IMR-90 (cell line): ENCODE measurements at regions not wholly inside any gene's neighbourhood (a gene's known extent, or its start where the extent isn't known, plus 50 kb on each side); places are given as distances from the start of the nearest gene placed in this dataset.

Experiments used
- ATAC-seq: fragments of 200-7000 bp; cut with Tn5 transposase; 2 replicates; pipeline ENCODE4 v1.9.1; 2020; ENCODE audit warnings: low read depth, mild to moderate bottlenecking, moderate library complexity
- BruUV-seq: library from RNA; stranded (reverse); fragments of 400-500 nt; replicated peaks from 2 replicates; lab custom pipeline; 2021; lab: Mats Ljungman, UMichigan
- CTCF ChIA-PET: fragments of 300-600 bp; formaldehyde crosslinking; extraction: SDS; loops from one replicate; lab custom pipeline; 2021; ENCODE audit warnings: antibody characterized with exemption; lab: Yijun Ruan, JAX
- POLR2A ChIA-PET: fragments of 300-600 bp; sonication (Branson Sonifier 250); formaldehyde crosslinking; loops from one replicate; lab custom pipeline; 2022; ENCODE audit warnings: antibody characterized with exemption; ENCODE audit not compliant: unreplicated experiment; lab: Charles Lee
- DNase-seq: peaks from one replicate; pipeline ENCODE4 v3.0.0; 2013
- H2AFZ ChIP-seq: replicated peaks from 2 replicates; pipeline ENCODE3; 2013; ENCODE audit warnings: low read length, mild to moderate bottlenecking; ENCODE audit not compliant: poor library complexity
- H2AK5ac ChIP-seq: 2 replicates; pipeline ENCODE4 v1.6.1; 2013; ENCODE audit warnings: low read depth, low read length, inconsistent platforms
- H2AK9ac ChIP-seq: replicated peaks from 2 replicates; pipeline ENCODE3; 2013; ENCODE audit warnings: mild to moderate bottlenecking, low read depth, low read length, moderate library complexity; ENCODE audit not compliant: poor library complexity
- H2BK120ac ChIP-seq: 2 replicates; pipeline ENCODE4 v1.6.1; 2013; ENCODE audit warnings: low read depth, low read length, inconsistent platforms
- H2BK15ac ChIP-seq: 3 replicates; pipeline ENCODE4 v1.6.1; 2013; ENCODE audit warnings: low read depth, low read length, inconsistent platforms
- H2BK20ac ChIP-seq: 2 replicates; pipeline ENCODE4 v1.6.1; 2013; ENCODE audit warnings: low read depth, mild to moderate bottlenecking, inconsistent platforms, low read length, moderate library complexity
- H2BK5ac ChIP-seq: 2 replicates; pipeline ENCODE4 v1.6.1; 2013; ENCODE audit warnings: mild to moderate bottlenecking, low read depth, low read length, inconsistent platforms; ENCODE audit not compliant: poor library complexity, severe bottlenecking
- H3K14ac ChIP-seq: replicated peaks from 2 replicates; pipeline ENCODE4 v1.6.1; 2013; ENCODE audit warnings: low read depth, low read length, inconsistent platforms
- H3K18ac ChIP-seq: 2 replicates; pipeline ENCODE4 v1.6.1; 2013; ENCODE audit warnings: low read depth, low read length, control low read depth
- H3K23ac ChIP-seq: 2 replicates; pipeline ENCODE4 v1.6.1; 2013; ENCODE audit warnings: low read depth, low read length, inconsistent platforms
- H3K27ac ChIP-seq: 2 replicates; pipeline ENCODE4 v1.5.1; 2013; ENCODE audit warnings: mild to moderate bottlenecking, control low read depth, low read length; ENCODE audit not compliant: insufficient read depth
- H3K27me3 ChIP-seq: 2 replicates; pipeline ENCODE4 v1.6.1; 2013; ENCODE audit warnings: low read length; ENCODE audit not compliant: control insufficient read depth, insufficient read depth
- H3K36me3 ChIP-seq: 2 replicates; pipeline ENCODE4 v1.6.1; 2013; ENCODE audit warnings: low read length, mixed read lengths; ENCODE audit not compliant: control insufficient read depth, insufficient read depth
- H3K4ac ChIP-seq: 2 replicates; pipeline ENCODE4 v1.6.1; 2013; ENCODE audit warnings: low read depth, low read length, inconsistent platforms
- H3K4me1 ChIP-seq: 2 replicates; pipeline ENCODE4 v1.6.1; 2013; ENCODE audit warnings: low read length, mixed read lengths; ENCODE audit not compliant: control insufficient read depth, insufficient read depth
- H3K4me2 ChIP-seq: 2 replicates; pipeline ENCODE4 v1.6.1; 2013; ENCODE audit warnings: low read depth, mild to moderate bottlenecking, control low read depth, low read length, moderate library complexity
- H3K4me3 ChIP-seq: 2 replicates; pipeline ENCODE4 v1.5.1; 2013; ENCODE audit warnings: low read depth, mild to moderate bottlenecking, control low read depth, low read length, moderate library complexity; ENCODE audit not compliant: insufficient read depth
- H3K56ac ChIP-seq: 2 replicates; pipeline ENCODE4 v1.6.1; 2013; ENCODE audit warnings: low read length, inconsistent platforms; ENCODE audit not compliant: insufficient read depth; ENCODE audit errors: extremely low read depth
- H3K79me1 ChIP-seq, 2 experiments: 2 replicates each; pipeline ENCODE4 v1.6.1; 2013; ENCODE audit warnings: low read length in 2 of 2, inconsistent platforms in 1 of 2, low read depth in 1 of 2
- H3K9ac ChIP-seq: 2 replicates; pipeline ENCODE4 v1.6.1; 2013; ENCODE audit warnings: low read depth, low read length, control low read depth
- H3K9me1 ChIP-seq: 2 replicates; pipeline ENCODE4 v1.6.1; 2013; ENCODE audit warnings: low read length, inconsistent platforms; ENCODE audit not compliant: insufficient read depth
- H3K9me3 ChIP-seq: 2 replicates; pipeline ENCODE4 v1.6.1; 2013; ENCODE audit warnings: low read length; ENCODE audit not compliant: control insufficient read depth, insufficient read depth
- H4K20me1 ChIP-seq: 2 replicates; pipeline ENCODE4 v1.6.1; 2013; ENCODE audit warnings: low read length, inconsistent platforms; ENCODE audit not compliant: insufficient read depth
- H4K5ac ChIP-seq: 2 replicates; pipeline ENCODE4 v1.6.1; 2013; ENCODE audit warnings: mild to moderate bottlenecking, low read depth, low read length, control low read depth
- H4K8ac ChIP-seq, 2 experiments: 2 replicates each; pipeline ENCODE4 v1.6.1; 2013; ENCODE audit warnings: low read depth in 2 of 2, low read length in 2 of 2, control low read depth in 1 of 2, inconsistent platforms in 1 of 2
- H4K91ac ChIP-seq: 2 replicates; pipeline ENCODE4 v1.6.1; 2013; ENCODE audit warnings: low read depth, low read length, inconsistent platforms; ENCODE audit not compliant: insufficient read depth
- BHLHE40 ChIP-seq: fragments of 150-350 bp; IDR thresholded peaks from 2 replicates; pipeline ENCODE4 v1.6.1; 2016; ENCODE audit warnings: mild to moderate bottlenecking, low read depth, low read length
- MAZ ChIP-seq: IDR thresholded peaks from 2 replicates; pipeline ENCODE4 v1.6.1; 2012; ENCODE audit warnings: low read depth, mild to moderate bottlenecking, low read length, improper control_type of control experiment, moderate library complexity, borderline replicate concordance
- MXI1 ChIP-seq: IDR thresholded peaks from 2 replicates; pipeline ENCODE4 v1.6.1; 2012; ENCODE audit warnings: low read depth, mild to moderate bottlenecking, low read length, moderate library complexity, borderline replicate concordance
- POLR2A ChIP-seq: IDR thresholded peaks from 2 replicates; pipeline ENCODE4 v1.6.1; 2012; ENCODE audit warnings: mild to moderate bottlenecking, low read depth, low read length
- WGBS, 2 experiments: methylation state at CpG; one replicate each; pipeline versions ENCODE4 v1.1.5 to v1.1.7; 2013; ENCODE audit warnings: missing lambda C conversion rate in 2 of 2; ENCODE audit not compliant: insufficient read length in 1 of 2; ENCODE audit errors: extremely low coverage in 2 of 2; 5-methylcytosine and 5-hydroxymethylcytosine counted together
- dilution Hi-C: fragments of 300-500 bp; cut with HindIII; formaldehyde crosslinking; loops from one replicate; pipeline ENCODE4 v1.14.3; 2018; ENCODE audit warnings: low sequenced_read_pairs; ENCODE audit not compliant: unreplicated experiment
- in situ Hi-C: fragments of 300-500 bp; cut with MboI; formaldehyde crosslinking; loops from 3 replicates; pipeline ENCODE4 v1.14.3; 2019; ENCODE audit warnings: low sequenced_read_pairs, inconsistent platforms, mixed read lengths
- intact Hi-C: fragments of 100-400 bp; cut with micrococcal nuclease; formaldehyde crosslinking; loops from 2 replicates; pipeline ENCODE4 v1.10.0; 2022
- TF ChIP-seq, protein P1 (sequence below): fragments of 150-350 bp; IDR thresholded peaks from 2 replicates; pipeline ENCODE4 v1.6.1; 2016; ENCODE audit warnings: low read depth, mild to moderate bottlenecking, low read length, moderate library complexity, borderline replicate concordance
- TF ChIP-seq, protein P2 (sequence below): fragments of 150-350 bp; IDR thresholded peaks from 2 replicates; pipeline ENCODE4 v1.6.1; 2017; ENCODE audit warnings: mild to moderate bottlenecking, antibody characterized with exemption, low read length, low read depth

DNA sequence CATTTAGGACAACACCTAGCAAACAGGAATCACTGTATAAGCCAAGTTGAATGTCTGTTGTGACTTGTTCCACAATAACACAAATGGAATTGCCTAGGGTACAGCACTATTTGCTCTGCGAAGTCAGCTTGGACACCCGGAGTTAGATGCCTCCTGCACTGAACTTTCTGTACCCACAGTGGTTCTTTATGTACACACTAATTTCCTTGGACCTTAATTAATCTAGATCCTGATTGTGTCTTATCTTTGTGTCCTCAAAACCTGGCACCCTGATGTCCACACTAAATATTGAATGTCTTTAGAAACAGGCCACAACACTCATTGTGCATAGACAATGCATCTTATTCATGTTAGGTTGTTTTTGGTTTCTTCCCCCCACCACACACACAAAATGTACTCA is 278.9 kb upstream of the NR2F2 start:
- 75% methylated on average over 2 of the region's 2 CpGs; no CpG with 5 or more reads in 1 of the 2 experiments for WGBS, 2 experiments

More for the DNA sequence above, 278.9 kb upstream of the NR2F2 start:
- H2AK5ac ChIP-seq: no peak overlapping the region
- no peak overlapping the region for H4K8ac ChIP-seq
- no peak overlapping the region for H2AK9ac ChIP-seq
- no peak overlapping the region for H3K9ac ChIP-seq
- DNase-seq (no peak), ATAC-seq (no peak)
- no peak overlapping the region for H2BK15ac ChIP-seq
- POLR2A ChIA-PET: no interaction called here
- dilution Hi-C loops: no loop called here
- CTCF ChIA-PET: interaction anchor here (0.9 kb wide), 1 partner anchor 61 kb away, joined by 3 read pairs; no protein-coding TSS in a partner anchor
- H3K4ac ChIP-seq: no peak overlapping the region
- no peak overlapping the region for H3K14ac ChIP-seq
- TF ChIP-seq MAZ (no peak), BHLHE40 (no peak), MXI1 (no peak), POLR2A (no peak)
- TF ChIP-seq, protein P1, sequence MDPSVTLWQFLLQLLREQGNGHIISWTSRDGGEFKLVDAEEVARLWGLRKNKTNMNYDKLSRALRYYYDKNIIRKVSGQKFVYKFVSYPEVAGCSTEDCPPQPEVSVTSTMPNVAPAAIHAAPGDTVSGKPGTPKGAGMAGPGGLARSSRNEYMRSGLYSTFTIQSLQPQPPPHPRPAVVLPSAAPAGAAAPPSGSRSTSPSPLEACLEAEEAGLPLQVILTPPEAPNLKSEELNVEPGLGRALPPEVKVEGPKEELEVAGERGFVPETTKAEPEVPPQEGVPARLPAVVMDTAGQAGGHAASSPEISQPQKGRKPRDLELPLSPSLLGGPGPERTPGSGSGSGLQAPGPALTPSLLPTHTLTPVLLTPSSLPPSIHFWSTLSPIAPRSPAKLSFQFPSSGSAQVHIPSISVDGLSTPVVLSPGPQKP: no peak
- TF ChIP-seq, protein P2, sequence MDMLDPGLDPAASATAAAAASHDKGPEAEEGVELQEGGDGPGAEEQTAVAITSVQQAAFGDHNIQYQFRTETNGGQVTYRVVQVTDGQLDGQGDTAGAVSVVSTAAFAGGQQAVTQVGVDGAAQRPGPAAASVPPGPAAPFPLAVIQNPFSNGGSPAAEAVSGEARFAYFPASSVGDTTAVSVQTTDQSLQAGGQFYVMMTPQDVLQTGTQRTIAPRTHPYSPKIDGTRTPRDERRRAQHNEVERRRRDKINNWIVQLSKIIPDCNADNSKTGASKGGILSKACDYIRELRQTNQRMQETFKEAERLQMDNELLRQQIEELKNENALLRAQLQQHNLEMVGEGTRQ: no peak
- H2BK120ac ChIP-seq: no peak overlapping the region
- no peak overlapping the region for H4K91ac ChIP-seq
- H2AFZ ChIP-seq: no peak overlapping the region
- H3K4me3 ChIP-seq: no peak overlapping the region
- no TSS peak for BruUV-seq
- H3K79me1 ChIP-seq: no peaks in the 10 kb centered on the region
- no peaks in the 10 kb centered on the region for H3K36me3 ChIP-seq
- no peaks in the 10 kb centered on the region for H3K9me3 ChIP-seq
- peaks cover 3% of the 10 kb centered on the region for H3K4me1 ChIP-seq
- no peak overlapping the region for H2BK20ac ChIP-seq
- H3K18ac ChIP-seq: no peak overlapping the region
- no peak overlapping the region for H3K56ac ChIP-seq
- in situ Hi-C loops: no loop called here
- no peak overlapping the region for H3K23ac ChIP-seq
- H3K27me3 ChIP-seq: no peaks in the 10 kb centered on the region
- intact Hi-C loops: no loop called here
- no peaks in the 10 kb centered on the region for H4K20me1 ChIP-seq
- H3K9me1 ChIP-seq: no peaks in the 10 kb centered on the region
- H3K4me2 ChIP-seq: no peak overlapping the region
- H2BK5ac ChIP-seq: no peak overlapping the region
- H3K27ac ChIP-seq: no peak overlapping the region
- no peak overlapping the region for H4K5ac ChIP-seq
